GM12892 (cell line): ENCODE measurements at regions not wholly inside any gene's neighbourhood (a gene's known extent, or its start where the extent isn't known, plus 50 kb on each side); places are given as distances from the start of the nearest gene placed in this dataset.

Experiments used
- POLR2A ChIP-seq: IDR thresholded peaks from 2 replicates; pipeline ENCODE4 v1.6.1; 2011; ENCODE audit warnings: low read depth, low read length, control low read depth
- POLR2AphosphoS5 ChIP-seq: IDR thresholded peaks from 2 replicates; pipeline ENCODE4 v1.6.1; 2011; ENCODE audit warnings: low read depth, low read length, control low read depth
- TAF1 ChIP-seq: IDR thresholded peaks from 2 replicates; pipeline ENCODE4 v1.6.1; 2011; ENCODE audit warnings: low read depth, mild to moderate bottlenecking, control low read depth, low read length, borderline replicate concordance

DNA sequence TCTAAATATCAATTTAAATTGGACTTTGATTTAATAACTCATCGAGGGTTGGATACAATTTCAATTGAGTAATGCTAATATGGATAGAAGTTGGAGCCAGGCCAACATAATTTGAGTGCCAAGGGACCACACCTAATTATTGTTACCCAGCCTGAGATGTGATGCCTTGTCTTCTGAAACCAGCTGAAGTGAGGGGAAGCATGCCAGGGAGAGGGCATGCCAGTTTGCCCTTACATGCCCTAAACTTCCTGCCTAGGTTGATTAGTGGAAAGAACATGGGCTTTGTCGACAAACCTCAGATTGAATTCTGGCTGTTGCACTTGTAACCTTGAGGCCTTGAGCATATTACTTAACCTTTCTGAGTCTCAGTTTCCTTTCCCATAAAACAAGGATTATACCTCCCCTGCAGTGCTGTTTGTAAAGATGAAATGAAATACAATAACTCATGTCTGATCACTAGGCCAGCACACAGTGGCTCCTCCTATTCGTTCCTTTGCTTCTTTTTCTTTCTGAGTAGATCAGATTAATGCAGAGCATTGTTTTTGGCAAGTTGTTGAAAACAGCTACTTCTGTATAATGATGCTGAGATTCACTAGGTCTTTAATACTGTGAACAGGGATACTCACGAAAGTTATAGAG lies 412.8 kb downstream of the TLE4 start:
- TF ChIP-seq POLR2AphosphoS5 (no peak), POLR2A (no peak), TAF1 (no peak)
